ENCODE measurements at regions not wholly inside any gene's neighbourhood (a gene's known extent, or its start where the extent isn't known, plus 50 kb on each side); places are given as distances from the start of the nearest gene placed in this dataset.
A peak's percentile ranks its signal among the peaks of the same experiment; 100 is the strongest.
"Not testable (repeated sequence)": the region's sequence is repeated elsewhere in the genome, so short reads cannot be mapped to it uniquely, and the experiment has no call there.

- DNase-seq (ENCODE audit: low read depth) = no peak
These were observed 109.8 kb downstream of the ETS2 start for GRCh38 chr21:38915546-38915945.

- no peak for DNase-seq (ENCODE audit: low read depth)
These were observed 109.0 kb downstream of the ETS2 start for GRCh38 chr21:38914528-38915293.

DNA sequence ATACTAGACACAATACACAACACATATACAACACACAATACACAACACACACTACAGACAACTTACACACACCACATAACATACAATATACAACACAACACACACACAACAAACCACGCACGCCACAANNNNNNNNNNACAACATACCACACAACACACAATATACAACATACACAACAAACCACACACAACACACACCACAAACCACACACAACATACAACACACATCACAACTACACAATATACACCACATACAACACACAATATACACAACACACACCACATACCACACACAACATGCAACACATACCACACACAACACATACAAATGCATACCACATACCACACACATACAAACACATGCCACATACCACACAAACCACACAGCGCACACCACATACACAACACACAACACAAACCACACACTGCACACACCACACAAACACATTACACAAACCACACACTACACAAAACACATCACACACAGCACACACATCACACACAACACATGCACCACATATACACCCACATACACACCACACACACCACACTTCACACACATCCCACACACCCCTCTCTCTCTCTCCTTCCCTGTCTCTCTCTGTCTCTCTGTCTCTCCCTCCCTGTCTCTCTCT is 108.3 kb downstream of the ETS2 start:
- DNase-seq (ENCODE audit: low read depth) = no peak

DNA sequence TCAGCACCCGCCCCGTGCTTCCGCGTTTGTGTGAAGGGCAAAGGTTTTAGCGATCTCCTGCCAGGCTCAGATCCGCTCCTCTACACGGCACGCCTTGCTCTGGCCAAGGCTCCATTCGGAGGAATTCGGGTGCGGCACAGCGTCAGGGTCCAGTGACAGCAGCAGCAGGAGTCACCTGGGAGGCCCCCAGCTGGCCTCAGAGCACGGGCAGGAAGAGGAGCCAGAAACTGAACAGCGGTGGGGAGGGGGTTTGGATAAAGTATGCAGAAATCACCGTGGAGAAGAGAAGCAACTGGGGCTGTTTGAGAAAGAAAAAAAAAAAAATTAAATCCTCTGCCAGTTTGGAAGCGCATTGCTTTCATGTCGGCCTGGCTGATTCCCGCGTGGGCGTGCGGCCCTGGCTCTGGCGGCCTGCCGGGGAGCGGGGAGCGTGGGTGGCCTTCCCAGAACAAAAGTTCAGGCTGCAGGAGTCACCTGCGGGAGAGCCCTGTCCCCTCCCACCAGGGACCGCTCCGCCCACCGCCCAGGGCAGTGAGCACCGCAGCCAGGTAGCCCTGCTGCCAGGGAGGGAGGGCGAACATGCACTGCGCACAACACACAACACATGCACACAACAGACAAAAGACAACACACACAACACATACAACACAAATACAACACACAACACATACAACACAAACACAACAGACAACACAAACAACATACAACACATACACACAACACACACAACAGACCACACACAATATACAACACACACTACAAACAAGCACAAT is 107.6 kb downstream of the ETS2 start:
- peak; percentile 59 for DNase-seq (ENCODE audit: low read depth)

- no peak for DNase-seq (ENCODE audit: low read depth)
These were observed 107.0 kb downstream of the ETS2 start for GRCh38 chr21:38912789-38913119.

DNA sequence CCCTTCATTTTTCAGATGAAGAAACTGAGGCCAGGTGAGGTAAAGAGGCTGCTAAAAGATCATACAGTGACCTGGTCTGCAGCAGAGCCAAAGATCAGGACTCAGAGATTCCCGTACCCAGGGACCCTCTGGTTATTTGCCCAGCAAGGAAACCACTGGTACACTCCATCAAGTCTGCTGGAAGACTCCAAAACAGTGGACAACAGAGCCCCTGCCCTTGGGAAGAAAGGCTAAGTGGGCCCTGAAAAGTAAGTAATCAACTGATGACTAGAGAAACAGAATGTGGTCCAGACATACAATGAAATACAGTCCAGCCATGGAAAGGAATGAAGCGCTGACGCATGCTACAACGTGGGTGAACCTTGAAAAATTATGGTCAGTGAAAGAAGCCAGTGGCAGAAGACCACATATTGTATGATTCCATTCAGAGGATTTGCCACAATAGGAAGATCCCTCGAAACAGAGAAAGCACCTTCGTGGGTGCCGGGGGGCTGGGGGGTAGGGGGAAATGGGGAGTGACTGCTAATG is 106.4 kb downstream of the ETS2 start:
- no peak for DNase-seq (ENCODE audit: low read depth)

- DNase-seq (ENCODE audit: low read depth) = no peak
These were observed 105.9 kb downstream of the ETS2 start for GRCh38 chr21:38911484-38912101.

DNA sequence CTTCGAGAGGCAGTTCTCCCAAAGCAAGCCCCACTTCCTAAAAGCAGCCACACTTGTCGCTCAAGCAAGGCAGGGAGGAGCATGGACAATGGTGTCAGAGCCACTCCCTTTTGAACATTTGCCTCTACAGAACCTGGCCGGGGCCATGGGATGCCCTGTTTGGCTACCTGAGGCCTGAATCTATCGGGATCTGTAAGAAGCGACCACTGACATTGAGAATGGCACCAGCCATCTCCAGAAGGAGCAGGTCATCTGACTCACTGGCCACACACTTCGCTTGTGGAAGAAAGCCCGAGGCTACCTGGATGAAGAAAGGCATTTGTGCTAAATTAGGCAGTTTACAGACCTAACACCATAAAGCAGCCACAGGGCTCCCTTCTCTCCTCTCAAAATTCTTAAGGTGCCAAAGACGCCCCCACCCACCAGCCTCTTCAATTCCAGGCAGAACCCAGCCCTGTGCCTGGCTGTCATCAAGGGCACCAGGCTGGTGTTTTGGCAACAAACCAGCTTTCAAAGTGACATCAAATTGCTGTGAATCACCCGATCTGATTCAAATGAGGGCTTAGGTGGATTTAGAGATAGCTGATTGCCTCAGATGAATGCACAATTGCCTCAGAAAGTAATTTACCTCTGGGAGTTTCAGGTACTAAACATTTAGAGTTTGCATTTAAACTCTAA is 104.8 kb downstream of the ETS2 start:
- DNase-seq (ENCODE audit: low read depth) = peak; percentile 29

GRCh38 chr21:38909929-38910328 is 104.2 kb downstream of the ETS2 start:
- DNase-seq (ENCODE audit: low read depth) = no peak

- no peak for DNase-seq (ENCODE audit: low read depth)
These were observed 103.4 kb downstream of the ETS2 start for GRCh38 chr21:38909109-38909508.

- no peak for DNase-seq (ENCODE audit: low read depth)
These were observed 102.8 kb downstream of the ETS2 start for GRCh38 chr21:38908537-38908936.

DNA sequence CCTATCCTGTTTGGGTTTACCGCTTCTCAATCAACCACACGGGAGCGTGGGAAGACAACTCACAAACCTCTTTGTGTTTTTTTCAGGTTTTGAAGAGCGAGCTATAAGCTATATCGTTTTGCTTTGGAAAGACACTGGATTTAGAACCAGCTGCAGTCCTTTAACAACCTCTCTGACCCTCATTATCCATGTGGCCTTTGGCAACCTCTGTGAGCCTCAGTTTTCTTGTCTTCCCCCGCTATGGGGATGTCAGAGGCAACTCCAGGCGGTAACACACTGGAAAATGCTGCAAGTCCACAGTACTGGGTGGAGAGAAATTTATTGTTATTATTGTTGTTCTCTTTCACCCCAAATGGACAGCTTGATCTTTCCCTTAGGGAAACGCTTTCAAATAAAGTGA is 100.0 kb downstream of the ETS2 start:
- no peak for DNase-seq (ENCODE audit: low read depth)

- no peak for DNase-seq (ENCODE audit: low read depth)
These were observed 99.6 kb downstream of the ETS2 start for GRCh38 chr21:38905328-38905727.

DNA sequence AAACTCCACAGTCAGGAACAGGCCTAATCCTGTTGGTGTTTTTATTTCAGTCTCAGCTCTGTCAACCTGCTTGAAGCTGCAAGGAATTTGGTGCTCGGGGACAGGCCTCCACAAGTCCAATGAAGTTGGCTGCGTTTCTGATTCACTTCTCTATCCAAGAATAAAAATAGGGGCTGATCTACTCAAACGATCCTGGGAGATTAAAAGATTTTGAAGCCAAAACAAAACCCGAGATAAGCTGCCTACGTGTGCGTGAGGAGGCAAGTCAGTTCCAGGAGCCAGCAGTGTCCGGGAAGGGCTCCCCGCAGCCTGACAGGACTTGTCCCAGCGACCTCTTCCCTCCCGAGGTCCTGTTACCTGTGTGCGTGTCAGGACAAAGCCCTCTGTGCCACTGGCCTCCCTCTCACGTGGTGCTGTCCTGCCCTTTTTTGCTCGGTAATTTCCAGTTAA is 98.0 kb downstream of the ETS2 start:
- DNase-seq (ENCODE audit: low read depth) = peak; percentile 12

GRCh38 chr21:38902608-38903445 is 97.1 kb downstream of the ETS2 start:
- peak; percentile 25 for DNase-seq (ENCODE audit: low read depth)

- DNase-seq (ENCODE audit: low read depth) = no peak
These were observed 94.8 kb downstream of the ETS2 start for GRCh38 chr21:38900499-38900898.

DNA sequence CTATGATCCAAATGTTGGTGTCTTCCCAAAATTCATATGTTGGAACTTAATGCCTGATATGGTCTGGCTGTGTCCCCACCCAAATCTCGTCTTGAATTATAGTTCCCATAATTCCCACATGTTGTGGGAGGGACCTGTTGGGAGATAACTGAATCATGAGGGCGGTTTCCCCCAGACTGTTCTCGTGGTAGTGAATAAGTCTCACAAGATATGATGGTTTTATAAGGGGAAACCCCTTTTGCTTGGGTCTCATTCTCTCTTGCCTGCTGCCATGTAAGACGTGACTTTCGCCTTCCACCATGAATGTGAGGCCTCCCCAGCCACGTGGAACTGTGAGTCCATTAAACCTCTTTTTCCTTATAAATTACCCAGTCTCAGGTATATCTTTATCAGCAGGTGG is 94.3 kb downstream of the ETS2 start:
- not testable (repeated sequence) for DNase-seq (ENCODE audit: low read depth)

DNA sequence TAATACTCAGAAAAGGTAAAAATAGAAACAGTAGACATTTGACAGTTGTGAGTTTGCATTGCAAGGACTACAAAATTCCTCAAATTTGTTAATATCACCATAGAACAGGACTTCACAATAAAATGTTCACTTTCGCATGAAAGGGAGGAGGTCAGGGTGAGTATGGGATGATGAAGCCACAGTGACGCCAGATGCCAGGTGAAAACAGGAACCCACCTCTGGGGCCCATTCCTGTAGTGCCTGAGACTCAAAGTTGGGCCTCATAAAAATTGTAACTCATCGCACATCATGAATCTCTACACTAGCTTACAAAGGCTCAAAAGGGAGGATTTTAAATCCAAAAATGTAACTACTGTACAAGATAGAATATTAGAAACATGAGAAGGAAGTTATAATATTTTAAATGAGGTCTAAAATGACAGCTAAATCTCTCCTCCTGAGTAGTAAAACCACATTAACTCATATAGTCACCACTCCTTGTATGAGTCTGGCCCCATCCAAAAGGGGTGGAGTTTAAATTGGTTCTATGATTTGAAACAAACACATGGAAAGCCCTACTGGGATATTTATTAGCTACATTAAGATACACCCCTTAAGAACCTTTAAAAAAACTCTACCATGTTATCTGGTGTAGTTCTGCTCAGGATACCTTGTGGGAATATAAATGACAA is 93.7 kb downstream of the ETS2 start:
- DNase-seq (ENCODE audit: low read depth) = no peak

- peak; percentile 88 for DNase-seq (ENCODE audit: low read depth)
These were observed 92.8 kb downstream of the ETS2 start for GRCh38 chr21:38898422-38899096.
